Mesothelial cell of epicardium (in vitro differentiated cells): ENCODE measurements at regions not wholly inside any gene's neighbourhood (a gene's known extent, or its start where the extent isn't known, plus 50 kb on each side); places are given as distances from the start of the nearest gene placed in this dataset.

Experiments
- DNase-seq, 2 experiments: peaks; one replicate each; pipeline ENCODE4 v3.0.0; 2021; ENCODE audit warnings: low spot score in 2 of 2; ENCODE audit not compliant: unreplicated experiment in 2 of 2
- H3K27ac Mint-ChIP-seq: 2 replicates; pipeline ENCODE4 v1.8.0; 2021; ENCODE audit warnings: mixed read lengths
- H3K27me3 Mint-ChIP-seq: 2 replicates; pipeline ENCODE4 v1.8.0; 2021; ENCODE audit warnings: low read depth, mixed read lengths
- H3K36me3 Mint-ChIP-seq: 2 replicates; pipeline ENCODE4 v1.8.0; 2021; ENCODE audit warnings: mixed read lengths
- H3K4me1 Mint-ChIP-seq: 2 replicates; pipeline ENCODE4 v1.8.0; 2021; ENCODE audit warnings: mixed read lengths
- H3K4me3 Mint-ChIP-seq: 2 replicates; pipeline ENCODE4 v1.8.0; 2021; ENCODE audit warnings: mild to moderate bottlenecking, moderate library complexity, mixed read lengths
- H3K9me3 Mint-ChIP-seq: 2 replicates; pipeline ENCODE4 v1.8.0; 2021; ENCODE audit warnings: mixed read lengths
- TF ChIP-seq, protein P1 (sequence below): fragments of 200-600 bp; sonication (generic); IDR thresholded peaks from one replicate; pipeline ENCODE4 v1.5.0; 2021; ENCODE audit warnings: antibody characterized with exemption; ENCODE audit not compliant: unreplicated experiment

DNA sequence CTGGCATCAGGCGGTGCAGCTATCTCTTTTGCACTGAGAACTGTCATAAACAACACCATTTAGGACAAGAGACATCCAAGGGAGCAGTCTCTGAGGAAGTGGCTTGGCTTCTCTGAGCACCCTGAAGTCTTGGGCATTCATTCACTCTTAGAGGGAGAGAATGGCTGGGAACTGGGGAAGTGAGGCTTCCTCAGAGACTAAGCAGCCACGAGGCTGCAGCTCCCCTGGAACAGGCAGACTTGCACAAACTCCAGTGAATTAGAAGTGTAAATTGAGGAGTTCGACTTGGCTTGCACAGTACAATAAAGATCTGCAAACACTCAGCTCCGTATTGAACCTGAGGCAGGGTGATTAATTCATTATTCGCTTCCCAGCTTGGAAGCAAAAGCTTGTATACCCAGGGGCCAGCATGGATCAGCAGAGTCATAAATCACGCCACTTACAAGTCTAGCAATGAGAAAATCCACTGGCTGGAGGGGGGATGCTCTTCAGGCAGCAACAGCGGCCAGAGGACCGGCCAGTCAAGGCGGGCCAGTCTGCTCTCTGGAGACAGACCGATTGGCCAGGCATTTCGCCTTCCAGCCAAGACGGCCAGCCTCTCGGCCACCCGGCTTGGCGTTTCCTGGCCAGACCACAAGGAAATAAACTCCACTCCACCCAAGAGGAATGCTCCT lies 118.8 kb upstream of the ADPGK start:
- no peaks in the 10 kb centered on the region for H3K9me3 Mint-ChIP-seq
- no peak for DNase-seq
- H3K27ac Mint-ChIP-seq, result no peak overlapping the region
- no peaks in the 10 kb centered on the region for H3K36me3 Mint-ChIP-seq
- no peak overlapping the region for H3K4me3 Mint-ChIP-seq
- TF ChIP-seq, protein P1, sequence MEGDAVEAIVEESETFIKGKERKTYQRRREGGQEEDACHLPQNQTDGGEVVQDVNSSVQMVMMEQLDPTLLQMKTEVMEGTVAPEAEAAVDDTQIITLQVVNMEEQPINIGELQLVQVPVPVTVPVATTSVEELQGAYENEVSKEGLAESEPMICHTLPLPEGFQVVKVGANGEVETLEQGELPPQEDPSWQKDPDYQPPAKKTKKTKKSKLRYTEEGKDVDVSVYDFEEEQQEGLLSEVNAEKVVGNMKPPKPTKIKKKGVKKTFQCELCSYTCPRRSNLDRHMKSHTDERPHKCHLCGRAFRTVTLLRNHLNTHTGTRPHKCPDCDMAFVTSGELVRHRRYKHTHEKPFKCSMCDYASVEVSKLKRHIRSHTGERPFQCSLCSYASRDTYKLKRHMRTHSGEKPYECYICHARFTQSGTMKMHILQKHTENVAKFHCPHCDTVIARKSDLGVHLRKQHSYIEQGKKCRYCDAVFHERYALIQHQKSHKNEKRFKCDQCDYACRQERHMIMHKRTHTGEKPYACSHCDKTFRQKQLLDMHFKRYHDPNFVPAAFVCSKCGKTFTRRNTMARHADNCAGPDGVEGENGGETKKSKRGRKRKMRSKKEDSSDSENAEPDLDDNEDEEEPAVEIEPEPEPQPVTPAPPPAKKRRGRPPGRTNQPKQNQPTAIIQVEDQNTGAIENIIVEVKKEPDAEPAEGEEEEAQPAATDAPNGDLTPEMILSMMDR, result no peak
- peaks cover 28% of the 10 kb centered on the region for H3K4me1 Mint-ChIP-seq
- peaks cover 41% of the 10 kb centered on the region for H3K27me3 Mint-ChIP-seq

DNA sequence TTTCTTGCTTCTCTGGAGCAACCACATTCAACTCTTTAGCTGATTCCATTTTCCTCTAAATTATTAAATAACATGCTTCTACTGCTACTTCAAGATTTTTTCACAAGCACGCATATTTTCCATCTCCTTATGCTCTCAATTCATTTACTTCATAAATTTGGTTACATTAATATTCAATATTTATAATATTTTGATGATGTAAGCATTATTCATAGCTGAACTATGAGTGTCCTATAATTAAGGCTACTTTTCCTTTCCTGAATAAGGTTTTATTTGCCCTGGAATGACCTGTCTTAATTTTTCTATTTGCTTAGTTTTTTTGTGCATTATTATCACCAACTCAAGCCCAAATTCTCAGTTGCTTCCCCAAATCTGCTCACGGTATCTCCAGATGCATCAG lies 109.4 kb upstream of the ADPGK start:
- H3K27ac Mint-ChIP-seq, result no peak overlapping the region
- H3K4me1 Mint-ChIP-seq, result no peaks in the 10 kb centered on the region

DNA sequence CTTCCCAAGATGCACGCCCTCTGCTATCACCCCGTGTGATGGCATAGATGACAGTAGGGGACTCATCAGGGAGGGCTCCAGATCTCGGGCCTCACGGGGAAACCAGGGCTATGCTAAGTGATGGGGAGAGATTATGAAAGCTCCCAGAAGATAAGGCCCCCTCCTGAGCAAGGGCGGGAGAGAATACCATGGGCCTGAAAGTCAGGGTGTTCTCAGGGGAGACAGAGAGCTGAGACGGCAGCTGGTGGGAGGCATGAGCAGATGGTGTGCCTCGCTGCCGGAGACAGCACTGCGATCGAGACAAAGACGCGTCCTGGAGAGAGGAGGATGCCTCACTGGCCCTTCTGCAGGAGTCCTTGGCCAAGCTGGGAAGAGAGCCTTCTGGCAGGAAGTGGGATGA lies 106.5 kb upstream of the ADPGK start:
- peaks cover 41% of the 10 kb centered on the region for H3K27me3 Mint-ChIP-seq
- peaks cover 3% of the 10 kb centered on the region for H3K36me3 Mint-ChIP-seq
- no peak overlapping the region for H3K4me3 Mint-ChIP-seq
- H3K4me1 Mint-ChIP-seq, result no peaks in the 10 kb centered on the region
- TF ChIP-seq, protein P1, result no peak
- peaks cover 13% of the 10 kb centered on the region for H3K9me3 Mint-ChIP-seq
- no peak overlapping the region for H3K27ac Mint-ChIP-seq
- DNase-seq, result no peak

More for the DNA sequence above, 109.4 kb upstream of the ADPGK start:
- Mint-ChIP-seq H3K27me3 (peaks cover 60% of the 10 kb centered on the region), H3K4me3 (no peak overlapping the region), H3K36me3 (peaks cover 3% of the 10 kb centered on the region), H3K9me3 (peaks cover 8% of the 10 kb centered on the region)
- DNase-seq, result no peak
- TF ChIP-seq, protein P1, result no peak

DNA sequence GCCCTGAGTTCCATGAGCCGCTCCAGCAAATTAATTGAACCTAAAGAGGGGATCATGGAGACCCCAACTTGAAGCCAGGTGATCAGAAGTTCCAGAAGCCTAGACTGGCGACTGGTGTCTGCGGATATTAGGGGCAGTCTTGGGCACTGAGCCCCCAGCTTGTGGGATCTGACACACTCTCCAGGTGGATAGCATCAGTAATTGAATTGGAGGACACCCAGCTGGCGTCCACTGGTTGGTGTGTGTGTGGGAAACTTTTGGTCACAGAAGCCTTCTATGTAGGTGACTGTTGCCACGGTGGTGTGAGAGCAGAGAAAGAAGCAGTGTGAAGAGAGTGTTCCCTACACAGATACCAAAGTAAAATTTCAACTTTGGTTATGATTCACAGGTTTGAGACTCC lies 106.0 kb upstream of the ADPGK start:
- H3K9me3 Mint-ChIP-seq, result peaks cover 14% of the 10 kb centered on the region
- no peak overlapping the region for H3K4me3 Mint-ChIP-seq
- H3K36me3 Mint-ChIP-seq, result peaks cover 2% of the 10 kb centered on the region
- no peak for DNase-seq
- H3K27me3 Mint-ChIP-seq, result peaks cover 41% of the 10 kb centered on the region
- TF ChIP-seq, protein P1, result no peak
- H3K4me1 Mint-ChIP-seq, result no peaks in the 10 kb centered on the region
- no peak overlapping the region for H3K27ac Mint-ChIP-seq

DNA sequence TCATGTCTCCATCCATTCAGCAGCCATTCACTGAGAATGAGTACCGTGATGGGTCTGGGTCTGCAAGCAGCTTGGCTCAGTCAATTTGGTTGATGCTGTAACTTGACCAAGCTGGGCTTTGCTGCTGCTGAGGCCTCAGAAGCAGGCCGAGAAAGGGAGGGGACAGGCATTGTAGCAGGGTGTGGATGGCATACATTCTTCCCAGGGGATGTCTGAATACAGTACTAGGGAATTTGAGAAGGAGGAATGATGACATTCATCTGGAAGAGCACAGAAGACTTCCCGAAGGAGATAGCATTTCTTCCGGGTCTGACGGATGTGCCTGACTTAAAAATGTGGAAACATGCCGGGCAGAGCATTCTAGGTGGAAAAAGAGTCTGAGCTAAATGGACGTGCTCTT lies 105.3 kb upstream of the ADPGK start:
- TF ChIP-seq, protein P1, result no peak
- no peak for DNase-seq
- H3K4me3 Mint-ChIP-seq, result no peak overlapping the region

More for the DNA sequence above, 105.3 kb upstream of the ADPGK start:
- Mint-ChIP-seq H3K27ac (no peak overlapping the region), H3K27me3 (peaks cover 41% of the 10 kb centered on the region), H3K4me1 (no peaks in the 10 kb centered on the region), H3K9me3 (peaks cover 8% of the 10 kb centered on the region), H3K36me3 (no peaks in the 10 kb centered on the region)
